Frontal cortex (tissue), 3 donors: ENCODE measurements at regions not wholly inside any gene's neighbourhood (a gene's known extent, or its start where the extent isn't known, plus 50 kb on each side); places are given as distances from the start of the nearest gene placed in this dataset.
A peak's percentile ranks its signal among the peaks of the same experiment; 100 is the strongest.

ENCODE experiments used
- DNase-seq, 2 donors: peaks; one replicate each; pipeline ENCODE4 v3.0.0; 2012; ENCODE audit warnings: low spot score in 2 of 2
- FAIRE-seq: peaks from 2 replicates; lab custom pipeline; 2012; peaks lifted over from hg19 to GRCh38; lab: Jason Lieb, UNC
- donor health status: control.
- donor health status: control.
- donor health status: control.

DNA sequence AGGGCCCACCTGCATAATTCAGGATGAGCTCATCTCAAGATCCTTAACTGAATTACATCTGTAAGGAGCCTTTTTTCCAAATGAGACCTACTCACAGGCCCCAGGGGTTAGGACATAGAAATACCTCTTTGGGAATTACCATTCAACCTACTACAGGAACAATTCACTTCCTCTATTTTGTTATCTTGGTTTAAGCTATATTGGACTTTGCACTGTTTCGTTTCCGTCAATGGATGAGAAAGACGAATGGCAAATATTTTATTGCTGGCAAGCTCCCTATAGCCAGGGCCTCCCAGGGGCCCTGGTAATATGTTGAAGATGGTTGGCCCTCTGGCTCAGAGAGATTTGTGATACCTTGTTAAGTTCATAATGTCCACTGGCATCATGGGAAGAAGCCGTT, 384.2 kb upstream of the DUSP10 start:
- FAIRE-seq: no peak
- no peak for DNase-seq

DNA sequence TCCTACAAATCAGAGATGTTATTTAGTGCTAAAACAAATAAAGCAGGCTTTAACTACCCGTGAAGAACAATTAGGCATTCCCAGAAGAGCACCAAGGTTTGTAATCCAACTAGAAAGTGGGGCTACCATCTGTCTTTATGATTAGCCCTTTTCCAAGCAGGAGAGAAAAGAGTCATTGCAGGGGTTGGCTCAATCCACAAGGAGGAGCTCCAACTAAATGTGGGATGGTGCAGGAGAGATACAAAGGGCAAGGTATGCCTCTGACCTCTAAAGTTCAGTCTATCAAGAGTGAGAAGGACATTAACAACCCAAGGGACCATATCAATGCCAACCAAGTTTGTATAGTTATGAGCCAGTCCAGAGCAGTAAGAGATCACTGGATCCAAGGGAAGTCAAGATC, 382.7 kb upstream of the DUSP10 start:
- no peak for DNase-seq
- FAIRE-seq: no peak

DNA sequence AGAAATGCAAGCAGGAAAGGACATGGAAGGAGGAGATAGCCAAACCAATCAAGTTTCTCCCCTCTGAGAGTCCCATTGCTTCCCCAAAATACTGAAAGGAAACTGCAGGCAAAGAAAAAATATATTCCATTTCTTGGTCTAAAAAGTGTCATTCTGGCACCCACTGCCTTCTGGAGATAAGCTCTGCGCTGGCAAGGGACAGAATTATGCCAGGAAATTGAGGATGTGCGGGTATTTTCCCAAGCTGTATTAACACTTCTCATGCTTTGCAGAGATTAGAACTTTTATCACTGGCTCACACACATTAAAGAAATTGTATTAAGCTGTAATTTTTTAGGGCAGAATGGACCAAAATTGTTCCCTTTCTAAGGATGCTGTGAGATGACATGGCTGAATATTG, 381.2 kb upstream of the DUSP10 start:
- DNase-seq (no peak), FAIRE-seq (no peak)

DNA sequence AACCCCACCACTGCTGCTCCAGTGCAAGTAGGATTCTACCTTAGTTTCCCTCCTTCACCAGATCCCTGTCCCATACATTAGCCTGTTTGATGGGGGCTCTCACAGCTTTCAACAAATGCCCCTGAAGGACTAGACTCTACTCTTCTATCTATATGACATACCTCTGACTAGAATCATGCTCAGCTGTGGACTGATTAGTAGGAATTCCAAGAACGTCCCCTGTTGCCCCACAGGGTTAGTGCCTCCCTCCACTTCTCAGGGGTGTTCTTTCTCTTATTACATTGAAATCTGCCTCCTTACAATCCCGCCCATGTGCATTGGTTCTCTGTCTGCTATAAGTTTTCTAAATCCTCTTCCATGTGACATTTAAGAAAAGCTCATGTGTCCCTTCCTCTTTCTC, 375.9 kb upstream of the DUSP10 start:
- FAIRE-seq: no peak
- DNase-seq: no peak

DNA sequence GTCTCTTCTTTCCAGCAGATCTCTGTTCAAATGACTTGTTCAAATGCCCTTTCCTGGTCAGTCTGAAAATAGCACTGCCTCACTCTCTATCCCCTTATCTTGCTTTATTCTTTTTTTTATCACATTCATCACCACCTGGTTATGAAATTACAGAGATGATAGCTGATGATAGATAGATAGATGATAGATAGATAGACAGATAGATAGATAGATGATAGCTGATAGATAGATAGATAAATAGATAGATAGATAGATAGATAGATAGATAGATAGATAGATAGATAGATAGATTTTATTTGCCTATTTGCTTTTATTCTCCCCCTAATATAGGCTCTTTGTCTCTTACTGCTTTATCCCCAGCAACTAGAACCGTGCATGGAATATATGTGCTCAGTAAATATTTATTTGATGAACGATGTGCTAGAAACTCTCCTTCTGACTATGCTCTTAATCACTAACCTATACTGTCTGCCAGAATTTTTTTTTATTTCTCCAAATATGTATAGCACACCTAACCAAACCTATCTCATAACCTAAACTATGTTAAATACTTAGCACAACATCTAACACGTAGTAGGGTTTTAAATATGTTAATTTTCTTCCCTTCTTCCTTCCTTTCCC, 372.8 kb upstream of the DUSP10 start:
- DNase-seq (no peak), FAIRE-seq (no peak)

DNA sequence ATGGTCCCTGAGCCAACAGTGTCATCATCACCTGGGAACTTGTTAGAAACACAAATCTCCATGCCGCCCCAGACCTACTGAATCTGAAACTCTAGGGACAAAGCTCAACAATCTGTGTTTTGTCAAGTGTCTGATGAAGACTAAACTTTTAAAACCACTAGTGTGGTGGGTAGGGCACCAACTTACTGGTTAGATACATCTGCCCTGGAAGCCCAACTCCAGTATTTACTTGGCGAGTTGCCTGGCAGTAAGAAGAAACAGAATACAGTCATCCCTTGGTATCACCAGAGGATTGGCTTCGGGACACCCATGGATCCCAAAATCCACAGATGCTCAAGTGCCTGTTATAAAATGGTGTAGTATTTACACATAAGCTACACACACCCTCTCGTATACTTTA, 367.9 kb upstream of the DUSP10 start:
- no peak for DNase-seq
- no peak for FAIRE-seq

DNA sequence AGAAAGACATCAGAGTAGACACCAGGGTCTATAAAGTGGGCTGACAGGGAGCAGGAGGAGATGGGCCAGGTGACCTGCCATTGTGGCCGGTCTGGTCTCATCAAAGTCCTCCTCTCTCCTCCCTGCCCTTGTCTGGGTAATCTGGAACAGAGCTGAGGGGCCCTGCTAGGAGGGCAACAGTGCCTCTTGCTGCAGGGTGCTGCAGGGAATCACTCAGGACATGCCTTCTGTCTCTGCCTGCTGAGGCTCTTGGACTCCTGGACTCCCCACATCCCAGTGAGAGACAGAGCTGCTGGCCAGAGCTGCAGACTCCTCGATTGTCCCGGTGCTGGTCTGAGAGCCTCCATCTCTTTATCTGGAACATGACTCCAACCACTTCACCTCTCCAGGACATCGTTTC, 366.1 kb upstream of the DUSP10 start:
- DNase-seq (no peak), FAIRE-seq (no peak)

DNA sequence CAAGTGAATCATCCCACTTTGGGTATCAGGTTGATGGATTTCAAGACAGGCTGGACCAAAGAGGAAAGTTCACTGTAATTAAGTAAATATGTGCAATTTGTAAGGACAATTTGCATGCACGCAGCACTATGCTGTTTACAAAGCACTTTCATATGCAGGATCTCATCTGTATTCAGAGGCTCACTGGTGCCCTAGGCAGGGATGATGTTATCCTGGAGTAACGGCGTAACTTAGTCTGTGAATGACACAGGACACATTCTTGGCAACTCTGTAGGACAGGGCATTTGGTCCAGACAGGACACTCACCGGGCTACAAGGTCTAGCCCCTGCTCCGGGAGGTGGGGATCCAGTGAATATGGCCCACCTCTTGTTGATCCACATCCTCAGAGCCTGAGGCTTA, 365.4 kb upstream of the DUSP10 start:
- DNase-seq: no peak

DNA sequence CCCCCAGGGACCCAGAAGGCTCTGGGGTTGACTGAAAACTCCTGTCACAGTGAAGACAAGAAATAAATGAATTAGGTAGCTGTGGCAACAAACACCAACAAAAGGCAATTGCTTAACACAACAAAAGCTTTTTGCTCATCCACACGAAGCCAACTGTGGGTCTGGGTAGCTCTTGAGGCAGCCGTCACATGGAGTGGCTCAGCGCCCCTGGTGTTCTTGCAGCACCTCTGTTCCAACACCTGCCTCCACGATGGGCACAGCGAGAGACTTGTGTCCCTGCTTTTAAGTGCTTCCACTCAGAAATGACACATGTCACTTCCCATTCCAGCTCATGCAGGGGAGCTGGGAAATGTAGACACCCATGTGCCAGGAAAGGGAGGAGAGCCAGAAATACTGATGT, 364.5 kb upstream of the DUSP10 start:
- FAIRE-seq: no peak
- DNase-seq: no peak

More for the DNA sequence above, 365.4 kb upstream of the DUSP10 start:
- no peak for FAIRE-seq

DNA sequence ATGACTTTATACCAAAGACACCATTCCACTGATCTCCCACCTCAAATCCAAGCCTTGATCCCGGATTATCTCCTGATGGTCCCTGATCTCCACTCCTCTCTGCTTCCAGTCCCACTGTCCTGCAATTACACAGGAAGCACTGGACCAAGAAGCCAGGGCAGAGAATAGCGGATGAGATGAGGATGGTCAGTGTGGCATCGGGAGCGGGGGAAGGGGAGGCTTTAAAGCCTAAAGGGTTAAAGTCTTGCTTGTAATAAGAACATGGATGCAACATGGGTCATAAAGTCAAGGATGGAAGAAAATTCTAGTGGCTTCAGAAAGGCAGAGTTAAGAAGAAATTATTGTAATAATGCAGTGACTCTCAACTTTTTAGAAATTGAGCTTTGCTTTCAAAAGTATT, 364.0 kb upstream of the DUSP10 start:
- DNase-seq (no peak), FAIRE-seq (no peak)

DNA sequence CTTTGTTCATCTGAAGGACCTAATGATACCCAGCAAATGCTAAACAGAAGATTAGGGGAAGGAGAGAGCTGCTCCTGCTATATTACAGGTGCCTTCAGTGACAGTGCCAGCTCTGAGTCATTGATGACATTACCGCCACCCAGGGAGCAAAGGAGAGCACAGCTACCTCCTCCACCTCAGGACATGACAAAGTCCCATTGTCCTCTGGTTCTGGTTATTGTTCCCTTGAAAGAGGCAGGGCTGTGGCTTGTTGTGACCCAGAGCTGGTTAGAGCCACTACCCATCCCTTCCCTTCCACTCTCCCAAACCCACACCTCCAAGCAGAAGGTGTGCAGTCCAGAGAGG, 363.5 kb upstream of the DUSP10 start:
- FAIRE-seq: no peak
- DNase-seq: no peak

DNA sequence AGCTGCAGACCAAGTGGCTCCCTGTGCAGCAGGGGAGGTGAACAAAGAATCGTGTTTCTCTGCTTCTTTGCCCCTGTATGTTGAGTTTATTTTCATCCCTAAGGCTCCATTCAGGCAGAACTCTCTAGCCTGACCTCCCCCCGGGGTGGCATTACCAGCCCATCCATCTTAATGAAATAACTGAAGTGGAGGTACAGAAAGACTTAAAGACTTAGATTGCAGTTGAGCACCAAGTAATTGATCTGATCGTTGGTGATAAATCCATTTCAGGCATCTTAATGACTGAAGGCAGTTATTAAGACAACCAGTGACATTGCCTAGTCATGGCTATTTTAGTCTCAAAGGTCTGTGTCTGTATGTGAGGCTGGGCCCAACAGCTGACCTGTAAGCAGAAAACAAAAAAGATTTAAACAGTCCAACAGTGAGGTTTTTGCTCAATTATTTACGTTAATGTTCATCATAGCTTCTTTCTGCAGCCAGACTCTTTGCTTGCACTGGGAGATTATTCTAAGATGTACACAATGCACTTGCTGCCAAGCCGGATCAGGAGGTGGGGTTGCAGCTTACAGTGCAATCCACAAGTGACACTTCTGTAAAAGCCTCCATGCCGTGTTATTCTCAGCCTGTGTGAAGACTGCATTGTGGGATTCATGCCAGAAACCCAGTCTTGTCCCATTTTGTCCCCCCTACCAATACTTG, 363.0 kb upstream of the DUSP10 start:
- no peak for DNase-seq
- no peak for FAIRE-seq

DNA sequence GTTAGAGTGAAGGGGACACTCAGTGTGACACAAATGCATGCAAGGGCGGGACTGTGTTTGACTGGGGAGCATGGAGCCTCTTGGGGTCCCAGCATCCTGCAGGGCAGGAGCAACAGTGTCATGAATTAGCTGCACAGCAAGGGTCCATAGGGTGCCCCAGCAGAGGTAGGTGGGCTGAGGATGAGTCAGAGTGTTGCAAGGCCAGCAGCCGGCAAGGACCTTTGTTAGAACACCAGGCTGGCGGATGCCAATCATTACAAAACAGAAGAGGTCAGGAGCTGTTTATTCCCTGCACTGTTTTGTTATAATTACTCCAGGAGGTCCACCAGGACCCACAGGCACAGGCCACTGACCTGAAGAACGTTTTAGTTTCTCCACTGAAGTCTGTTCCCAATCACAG, 362.2 kb upstream of the DUSP10 start:
- DNase-seq (no peak), FAIRE-seq (no peak)

DNA sequence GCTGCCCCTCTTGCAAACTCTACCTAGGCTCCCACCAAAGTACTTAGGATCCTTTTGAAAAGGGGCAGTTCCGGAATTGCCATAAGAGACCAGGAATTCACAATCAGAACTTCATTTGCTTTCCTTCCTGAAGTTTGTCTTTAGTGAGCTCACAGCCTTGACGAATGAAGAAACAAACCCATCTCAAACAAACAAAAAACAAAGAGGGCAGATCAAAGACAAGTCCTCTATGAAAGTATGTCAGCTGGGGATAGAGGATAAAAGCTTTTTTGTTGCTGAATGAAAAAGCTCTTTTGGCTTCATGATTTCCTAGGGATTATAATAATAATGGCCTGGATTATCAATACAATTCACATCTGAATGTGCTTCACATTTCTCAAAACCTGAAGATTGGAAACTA, 357.9 kb upstream of the DUSP10 start:
- no peak for DNase-seq
- peak; percentile 26 for FAIRE-seq

DNA sequence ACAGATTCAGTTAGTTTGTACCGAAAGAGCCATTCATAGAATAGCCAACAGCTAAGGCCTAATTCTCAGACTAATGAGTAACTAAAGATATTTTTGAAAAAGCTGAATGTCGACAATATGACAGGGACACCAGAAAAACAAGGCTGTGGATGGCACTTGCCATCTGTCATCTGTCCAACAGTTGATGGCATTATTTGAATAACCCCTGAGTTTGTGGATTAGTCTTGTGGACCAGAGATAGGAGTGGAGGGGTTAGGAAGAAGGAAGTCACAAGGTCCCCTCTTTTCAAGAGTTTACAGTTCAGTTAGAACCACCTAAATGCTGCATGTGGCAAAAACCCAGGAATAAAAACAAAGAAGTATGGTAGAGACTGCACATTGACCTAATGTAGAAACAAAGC, 356.5 kb upstream of the DUSP10 start:
- DNase-seq (no peak), FAIRE-seq (no peak)

DNA sequence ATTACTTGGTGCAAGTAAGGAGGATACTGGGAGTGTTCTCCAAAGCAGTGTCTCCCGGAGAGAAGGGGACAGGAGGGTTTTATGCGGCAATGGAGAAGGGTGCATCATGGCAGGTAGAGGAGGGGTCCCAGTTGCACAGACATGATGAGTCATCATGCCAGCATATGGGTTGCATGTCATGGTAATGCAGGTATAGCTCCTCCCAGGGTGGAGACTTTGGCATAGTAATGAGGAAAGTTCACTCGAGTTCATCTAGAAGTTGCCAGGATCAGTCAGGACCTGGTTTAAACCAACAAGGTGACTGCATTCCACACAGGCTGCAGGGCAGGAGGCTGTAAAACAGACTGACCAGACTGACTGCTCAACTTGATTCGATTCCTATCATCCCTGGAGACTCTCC, 355.7 kb upstream of the DUSP10 start:
- no peak for FAIRE-seq

DNA sequence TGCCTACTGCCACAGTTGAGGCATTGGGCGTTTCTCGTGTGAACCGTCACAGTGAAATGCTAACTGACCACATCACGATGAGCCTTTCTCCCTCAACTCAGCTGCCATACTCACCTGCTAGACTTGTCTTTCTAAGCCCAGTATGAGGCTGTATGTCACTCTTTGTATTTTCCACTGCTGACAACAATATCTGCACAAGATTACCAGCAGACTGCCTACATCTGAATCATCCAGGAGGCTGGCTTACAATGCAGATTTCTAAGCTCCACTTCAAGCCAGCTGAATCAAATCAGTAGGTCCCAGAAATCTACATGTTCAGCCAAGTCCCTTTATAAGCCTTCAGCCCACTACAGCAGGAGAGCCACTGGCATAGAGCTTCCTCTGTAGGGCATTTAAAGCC, 355.0 kb upstream of the DUSP10 start:
- FAIRE-seq (no peak), DNase-seq (no peak)

More for the DNA sequence above, 355.7 kb upstream of the DUSP10 start:
- DNase-seq: no peak

DNA sequence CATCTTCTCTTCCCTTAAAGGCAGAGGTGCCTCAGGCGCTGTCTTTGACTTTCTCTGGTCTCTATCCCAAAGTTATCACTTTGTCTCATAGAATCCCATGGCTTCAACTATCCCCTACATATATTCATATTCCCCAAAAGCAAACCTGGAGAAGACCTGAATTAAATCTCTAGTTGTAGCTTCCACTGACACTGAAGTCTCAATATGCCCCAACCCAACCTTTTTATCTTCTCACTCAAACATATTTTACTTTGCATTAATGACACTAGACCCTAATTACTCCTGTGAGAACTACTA, 354.5 kb upstream of the DUSP10 start:
- FAIRE-seq (no peak), DNase-seq (no peak)

DNA sequence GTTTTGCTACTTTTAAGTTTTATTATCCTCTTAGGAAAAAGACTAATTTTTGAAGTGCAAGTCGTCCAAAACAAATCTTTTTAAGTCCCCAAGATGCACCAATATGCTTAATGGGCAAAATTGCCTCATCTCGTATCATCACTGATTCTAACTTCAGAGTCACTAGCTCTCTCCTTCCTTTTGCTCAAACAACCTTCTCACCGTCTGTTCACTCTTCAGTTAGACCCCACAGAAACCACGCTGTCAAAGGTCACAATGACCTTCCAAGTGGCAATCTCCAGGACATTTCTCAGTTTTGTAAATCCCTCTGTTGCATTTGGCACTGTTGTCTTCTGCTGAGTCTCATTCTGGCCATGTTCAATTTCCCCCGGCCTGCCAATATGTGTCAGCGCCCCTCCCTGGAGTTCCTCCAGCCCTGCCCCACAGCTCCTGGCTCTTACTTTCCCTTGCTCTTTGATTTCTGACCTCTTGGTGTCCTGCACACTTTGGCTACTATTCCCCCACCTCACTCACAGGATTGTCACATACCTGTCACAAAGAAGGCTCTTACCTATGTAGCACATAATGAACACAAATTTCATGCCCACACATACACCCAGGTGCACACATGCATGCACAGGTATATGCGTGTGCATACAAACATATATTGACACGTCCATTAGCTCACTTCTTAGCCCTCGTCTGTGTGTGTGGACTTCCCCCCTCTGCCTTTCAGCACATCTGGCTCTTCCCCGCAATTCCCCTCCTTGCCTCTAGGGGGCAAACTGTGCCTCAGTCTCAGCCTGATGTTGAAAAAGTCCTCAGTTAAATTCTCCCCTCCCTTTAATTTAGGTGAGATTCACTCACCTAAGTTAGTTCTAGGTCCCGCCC, 354.0 kb upstream of the DUSP10 start:
- FAIRE-seq: no peak
- DNase-seq: no peak

DNA sequence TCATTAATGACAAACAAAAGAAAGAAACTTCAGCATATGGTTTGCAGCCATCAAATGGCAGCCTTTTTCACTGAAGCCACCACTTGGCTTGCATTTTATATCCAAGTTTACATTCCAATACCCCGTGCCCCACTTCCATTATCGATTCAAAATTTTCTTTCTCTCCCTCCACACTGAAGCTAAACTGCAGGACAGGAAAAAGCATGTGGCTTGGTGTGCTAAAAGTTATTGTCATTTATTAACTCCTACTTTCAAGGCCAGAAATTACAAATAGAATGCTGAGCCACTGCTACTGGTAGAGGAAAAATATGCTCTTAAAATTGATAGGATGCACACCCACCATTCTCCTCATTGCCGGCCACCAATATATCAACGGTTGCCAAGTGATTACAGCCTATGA, 351.6 kb upstream of the DUSP10 start:
- FAIRE-seq: no peak

DNA sequence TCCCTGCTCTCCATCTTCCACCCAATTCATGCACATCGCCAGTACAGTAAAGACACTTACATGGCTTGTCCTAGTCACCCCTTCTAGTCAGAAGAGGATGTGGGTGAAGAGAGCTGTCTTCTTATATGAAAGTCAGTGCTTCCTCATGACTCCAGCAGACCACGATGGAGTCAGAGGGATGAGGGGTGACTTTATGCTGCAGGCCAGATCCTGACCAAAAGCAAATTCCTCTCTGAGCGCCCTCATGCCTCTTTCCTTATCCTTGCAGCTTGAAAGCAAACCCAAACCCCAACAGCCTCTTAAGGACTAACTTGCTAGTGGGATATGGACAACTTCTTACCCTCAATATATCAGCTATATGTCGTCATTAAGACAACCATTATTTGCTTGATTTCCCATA, 348.2 kb upstream of the DUSP10 start:
- FAIRE-seq (no peak), DNase-seq (no peak)

More for the DNA sequence above, 351.6 kb upstream of the DUSP10 start:
- no peak for DNase-seq
